NCI-H510A treated with DMSO at 0.1 percent for 48 hours (cell line): ENCODE measurements at regions not wholly inside any gene's neighbourhood (a gene's known extent, or its start where the extent isn't known, plus 50 kb on each side); places are given as distances from the start of the nearest gene placed in this dataset.
"Not testable (repeated sequence)": the region's sequence is repeated elsewhere in the genome, so short reads cannot be mapped to it uniquely, and the experiment has no call there.

Experiments
- DNase-seq: peaks from one replicate; lab custom pipeline; 2025; lab: John Stamatoyannopoulos, UW

DNA sequence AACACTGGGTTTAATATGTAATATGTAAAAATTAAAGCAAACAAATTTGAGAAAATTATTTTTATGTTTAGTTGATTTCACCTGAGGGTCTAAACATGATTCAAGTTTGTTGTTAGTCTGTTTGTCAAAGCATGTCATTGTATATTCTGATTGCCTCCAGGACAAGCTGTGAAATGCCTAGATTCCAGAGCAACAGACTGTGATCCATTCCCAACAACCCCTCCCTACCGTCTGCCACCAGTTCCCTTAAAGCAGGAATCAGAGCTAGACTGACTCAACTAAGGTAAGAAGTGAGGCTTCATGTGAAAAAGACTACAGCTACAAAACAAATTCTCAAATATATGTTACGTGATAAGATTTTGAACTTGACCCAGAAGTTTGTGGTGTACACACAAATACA lies 304.2 kb downstream of the RAB38 start:
- no peak for DNase-seq

DNA sequence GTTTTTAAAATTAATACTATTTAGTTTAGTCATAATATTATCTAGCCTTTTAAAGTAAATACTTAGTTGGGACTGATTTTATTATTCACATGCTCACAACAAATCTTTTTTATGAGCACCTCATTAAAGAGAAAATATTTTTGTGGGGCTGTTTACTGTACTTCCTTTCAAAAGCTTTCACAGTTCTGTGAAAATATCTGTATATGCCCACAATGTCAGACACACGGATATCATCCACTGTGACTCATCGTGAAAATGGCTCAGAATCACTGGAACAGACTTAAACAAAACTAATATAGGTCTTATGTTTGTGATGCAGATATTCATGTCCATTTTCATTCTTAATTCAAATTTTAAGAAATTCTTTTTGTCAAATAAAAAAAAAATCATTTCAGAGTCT lies 305.2 kb downstream of the RAB38 start:
- no peak for DNase-seq

DNA sequence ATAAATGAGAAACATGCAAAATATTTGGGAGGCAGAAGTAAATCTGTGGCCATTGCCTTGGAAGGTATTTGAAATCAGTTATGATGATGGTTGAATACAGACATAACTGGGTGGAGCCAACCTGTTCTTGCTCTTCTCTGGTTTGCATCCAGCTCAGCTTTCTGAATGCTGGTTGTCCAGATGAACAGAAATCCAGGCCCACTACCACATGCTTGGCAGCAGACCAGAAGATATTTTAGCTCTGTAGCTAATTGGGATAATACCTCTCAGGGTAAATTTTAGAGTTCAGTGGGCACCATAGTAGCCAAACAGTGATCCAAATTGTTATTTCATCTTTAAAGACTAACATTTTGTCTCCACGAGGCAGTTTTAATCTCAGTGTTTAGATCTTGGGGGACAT lies 308.3 kb downstream of the RAB38 start:
- no peak for DNase-seq

DNA sequence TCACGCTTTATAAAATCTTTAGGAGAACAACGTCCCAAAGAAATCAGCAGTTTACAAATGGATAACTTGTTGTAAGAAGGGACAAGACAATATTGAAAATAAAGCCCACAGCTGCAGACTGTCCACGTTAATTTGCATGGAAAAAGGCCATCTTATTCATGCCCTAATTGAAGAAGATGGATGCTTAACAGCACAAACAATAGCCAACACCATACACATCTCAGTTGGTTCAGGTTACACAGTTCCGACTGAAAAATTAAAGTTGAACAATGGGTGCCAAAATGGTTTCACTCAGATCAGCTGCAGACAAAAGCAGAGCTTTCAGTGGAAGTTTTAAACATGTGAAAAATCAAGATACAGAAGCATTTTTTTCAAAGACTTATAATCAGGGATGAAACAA lies 314.2 kb downstream of the RAB38 start:
- DNase-seq: no peak

DNA sequence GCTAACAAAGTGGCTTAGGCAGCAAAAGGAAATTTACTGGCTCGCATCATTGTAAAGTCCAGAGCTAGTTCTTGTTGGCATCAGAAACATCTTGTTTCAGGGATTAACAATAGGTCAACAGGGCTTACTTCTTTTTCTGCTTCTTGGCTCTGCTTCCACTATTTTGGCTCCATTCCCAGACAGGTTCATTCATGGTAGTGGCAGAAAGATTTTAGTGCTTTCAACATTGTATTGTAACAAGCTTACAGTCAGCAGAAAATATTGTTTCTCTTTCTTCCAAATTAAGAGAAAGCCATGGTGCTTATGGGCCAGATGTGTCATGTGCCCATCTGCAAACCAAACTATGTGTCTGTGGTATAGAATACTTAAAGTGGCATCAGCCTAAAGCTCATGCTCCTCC lies 315.6 kb downstream of the RAB38 start:
- no peak for DNase-seq

DNA sequence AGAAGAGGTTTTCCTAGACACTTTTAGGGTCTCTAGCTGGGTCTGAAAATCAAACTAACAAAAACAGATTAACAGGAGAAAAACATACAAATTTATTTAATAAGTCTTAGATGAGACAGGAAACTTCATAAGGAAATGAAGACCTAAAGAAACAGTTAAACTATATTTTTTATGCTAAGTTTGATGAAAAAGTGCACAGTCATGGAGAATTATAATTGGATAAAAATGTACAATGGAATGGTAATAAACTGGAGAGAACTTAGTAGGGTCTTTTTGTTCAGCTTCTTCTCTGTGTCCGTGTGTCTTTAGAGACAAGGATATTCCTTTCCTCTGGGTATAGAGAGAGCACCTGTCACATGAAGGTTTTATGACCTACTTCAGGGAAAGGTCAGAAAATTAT lies 323.4 kb downstream of the RAB38 start:
- no peak for DNase-seq

DNA sequence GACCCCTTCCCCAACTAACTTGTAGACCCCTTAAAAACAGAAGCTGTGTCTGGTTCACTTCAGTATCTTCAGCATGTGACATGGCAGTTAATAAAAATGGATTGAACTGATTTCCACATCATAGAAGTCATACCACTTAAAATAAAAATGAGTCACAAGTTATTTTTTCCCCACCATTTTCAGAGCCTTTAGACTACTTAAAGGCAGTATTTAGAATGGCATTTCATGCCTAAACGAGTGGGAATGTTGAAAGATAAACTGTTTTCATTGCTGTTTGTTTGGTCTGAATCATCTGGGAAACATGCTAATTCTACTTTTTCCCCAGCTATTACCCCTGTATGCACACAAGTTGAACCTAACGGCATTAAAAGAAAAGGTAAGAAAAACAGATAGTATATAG lies 324.0 kb downstream of the RAB38 start:
- DNase-seq: no peak

DNA sequence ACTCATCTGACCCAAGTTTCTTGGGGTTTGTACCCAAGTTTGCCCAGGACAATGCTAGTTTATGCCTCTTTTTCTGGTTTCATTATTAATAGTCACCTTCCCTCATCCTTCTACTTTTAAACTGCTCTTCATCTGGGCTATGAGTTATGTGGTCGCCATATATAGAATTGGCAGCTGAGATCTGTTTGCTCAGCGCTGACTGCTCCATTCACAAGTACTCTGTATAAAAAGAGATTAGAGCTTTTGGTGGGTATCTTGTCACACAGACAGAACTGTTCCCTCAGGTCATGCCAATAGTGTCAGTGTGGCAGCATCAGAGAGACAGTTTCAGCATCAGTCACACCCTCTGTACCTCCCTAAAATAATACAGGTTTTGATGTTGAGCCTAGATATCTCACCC lies 326.0 kb downstream of the RAB38 start:
- DNase-seq: no peak

DNA sequence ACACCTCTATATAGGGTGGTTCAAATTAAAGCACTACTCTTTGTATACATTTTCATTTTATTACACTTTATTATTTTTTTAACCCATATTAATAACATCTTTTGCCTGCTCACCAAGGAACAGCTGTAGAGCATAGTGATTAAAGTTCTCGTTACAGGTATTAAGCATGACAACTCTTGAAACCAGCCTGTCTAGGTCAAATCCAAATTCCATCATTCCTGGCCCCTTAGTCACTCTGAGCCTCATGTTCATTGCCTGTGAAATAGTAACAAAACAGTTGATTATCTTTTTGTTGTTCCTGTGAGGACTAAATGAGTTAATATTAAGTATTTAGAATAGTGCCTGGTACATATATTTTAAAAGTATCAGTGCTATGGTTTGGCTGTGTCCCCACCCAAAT lies 334.5 kb downstream of the RAB38 start:
- DNase-seq: no peak

DNA sequence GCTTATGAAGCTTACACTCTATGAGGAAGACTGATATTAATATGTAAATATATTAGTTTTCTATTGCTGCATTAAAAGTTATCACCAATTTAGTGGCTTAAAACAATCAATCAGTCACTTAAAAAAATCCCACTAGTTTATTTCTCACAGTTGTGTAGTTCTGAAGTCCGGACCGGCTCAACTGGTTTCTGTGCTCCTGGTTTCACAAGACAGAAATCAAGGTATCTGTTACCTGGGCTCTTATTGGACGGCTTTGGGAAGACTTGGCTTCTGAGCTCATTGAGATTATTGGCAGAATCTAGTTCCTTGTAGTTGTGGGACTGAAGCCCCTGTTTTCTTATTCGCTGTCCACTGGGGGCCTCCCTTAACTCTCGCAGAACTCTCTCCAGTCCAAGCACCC lies 343.0 kb downstream of the RAB38 start:
- no peak for DNase-seq

DNA sequence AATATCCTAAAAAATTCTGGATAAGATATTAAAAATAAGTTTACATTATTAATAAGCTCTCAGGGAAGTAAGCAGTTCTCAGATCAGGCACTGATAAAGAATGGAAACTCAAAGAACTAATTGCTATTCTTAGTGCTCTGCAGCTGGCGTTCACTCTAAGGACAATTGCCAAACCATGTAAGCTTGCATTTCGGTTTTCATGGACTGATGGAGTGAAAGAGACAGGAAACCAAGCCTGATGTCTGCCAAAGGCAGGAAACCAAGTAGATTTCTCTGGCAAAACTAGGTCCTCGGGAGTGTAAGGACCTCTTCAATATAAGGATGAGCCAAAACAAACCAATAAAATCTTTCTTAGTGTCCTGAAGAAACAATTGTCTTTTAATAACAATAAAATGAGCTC lies 355.2 kb downstream of the RAB38 start:
- no peak for DNase-seq

DNA sequence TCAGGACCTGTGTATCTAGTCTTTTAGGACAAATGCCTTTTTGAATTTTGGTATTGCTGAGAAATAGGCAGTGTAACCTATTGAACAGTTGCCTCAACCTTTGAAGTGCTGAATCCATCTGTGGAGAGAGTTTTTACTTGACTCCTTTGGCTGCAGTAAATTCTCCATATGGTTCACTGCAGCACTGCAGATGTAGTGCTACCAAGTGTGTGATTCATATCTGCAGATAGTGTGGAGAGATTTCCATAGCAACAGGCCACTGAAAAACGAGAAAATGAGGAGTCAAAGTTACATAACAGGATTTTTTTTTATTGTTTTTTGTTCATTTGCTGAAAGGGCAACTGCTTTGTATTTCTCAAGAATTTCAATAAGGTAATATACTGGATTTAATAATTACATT lies 356.1 kb downstream of the RAB38 start:
- no peak for DNase-seq

DNA sequence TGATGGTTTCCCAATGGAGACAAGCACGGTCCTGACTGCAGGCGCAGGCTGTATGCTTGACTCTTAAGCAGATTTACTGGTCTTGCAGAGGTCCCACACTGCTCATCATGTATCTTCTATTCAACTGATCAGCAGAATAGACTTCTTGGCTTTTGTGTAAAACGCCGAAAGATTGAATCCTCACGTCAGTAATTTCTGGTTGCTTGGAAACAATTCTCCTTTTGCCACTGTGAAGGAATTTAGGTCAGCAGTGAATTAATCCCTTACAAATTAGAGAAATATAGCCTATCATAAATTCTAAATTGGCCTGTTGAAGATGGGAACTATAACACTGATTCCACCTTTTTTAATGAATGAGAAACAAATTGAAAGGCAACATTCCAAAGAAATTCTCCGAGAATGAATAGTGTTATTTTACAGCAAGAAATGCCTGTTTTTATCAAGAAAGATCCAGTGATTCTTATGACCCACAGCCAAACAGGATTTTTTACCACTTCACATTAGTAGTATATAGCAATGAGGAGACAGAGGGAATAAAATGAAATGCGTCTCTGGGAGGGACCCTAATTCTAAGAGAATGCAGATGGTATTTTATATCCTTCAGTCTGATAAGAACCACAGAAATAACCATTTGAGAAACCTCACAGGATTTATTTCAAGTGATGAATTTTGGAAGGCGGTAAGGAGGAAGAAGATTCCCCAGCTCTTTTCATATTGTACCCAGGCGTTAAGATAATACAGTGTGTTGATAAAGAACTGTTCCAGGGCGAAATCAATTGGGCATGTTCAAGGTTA lies 362.5 kb downstream of the RAB38 start:
- DNase-seq: no peak

DNA sequence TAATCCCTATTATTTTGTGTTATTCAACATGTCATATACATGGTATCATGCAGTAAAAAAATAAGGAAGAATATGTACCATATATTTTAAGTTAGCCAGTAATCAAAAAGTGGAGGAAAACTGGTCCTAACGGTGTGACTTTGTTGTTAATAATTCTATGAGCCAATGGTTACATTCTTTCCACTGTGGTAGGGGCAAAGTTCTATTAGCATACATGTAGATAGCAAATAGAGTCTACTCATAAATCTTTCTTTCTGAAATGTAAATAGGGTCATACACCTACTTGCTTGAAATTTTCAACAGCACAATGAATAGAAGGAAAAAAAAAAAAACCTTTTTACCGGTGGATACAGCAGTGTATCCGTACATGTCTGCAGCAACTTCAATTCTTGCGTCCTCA lies 364.8 kb downstream of the RAB38 start:
- DNase-seq: no peak

DNA sequence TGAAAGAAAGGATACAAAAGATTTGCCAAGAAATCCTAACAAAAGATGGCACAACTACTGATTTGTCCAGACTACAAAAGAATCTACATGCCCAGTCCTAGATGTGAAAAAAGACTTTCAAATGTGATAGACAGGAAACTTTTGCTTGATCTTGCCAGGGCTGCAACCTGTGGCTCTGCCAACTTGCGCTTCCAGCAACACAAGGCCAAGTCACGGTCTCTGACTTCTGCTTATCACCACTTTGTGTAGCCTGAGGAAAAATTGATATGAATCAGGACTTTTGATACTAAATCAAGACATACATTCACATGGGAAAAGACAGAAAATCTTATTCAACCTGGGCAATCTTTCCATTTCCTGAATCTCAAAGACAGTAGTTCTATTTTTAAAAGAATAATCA lies 366.0 kb downstream of the RAB38 start:
- no peak for DNase-seq

DNA sequence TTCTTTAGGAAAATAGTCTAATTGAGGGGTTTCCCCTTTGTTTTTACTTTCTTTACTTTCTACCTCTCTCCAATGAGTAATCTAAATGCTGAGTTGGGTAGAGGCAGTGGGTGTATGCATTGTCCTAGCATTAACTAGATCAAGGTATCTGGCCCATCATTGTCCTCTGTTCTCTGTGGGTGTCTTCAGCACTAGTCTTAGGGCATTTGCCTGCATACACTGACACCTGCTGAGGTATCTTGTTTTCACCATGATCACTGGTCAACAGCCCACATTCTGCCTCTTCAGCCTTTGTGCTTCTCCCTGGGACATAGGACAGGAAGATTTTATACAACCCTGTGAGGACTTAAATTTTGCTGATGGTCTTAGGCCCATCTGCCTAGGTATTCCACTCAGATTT lies 371.1 kb downstream of the RAB38 start:
- DNase-seq: no peak

DNA sequence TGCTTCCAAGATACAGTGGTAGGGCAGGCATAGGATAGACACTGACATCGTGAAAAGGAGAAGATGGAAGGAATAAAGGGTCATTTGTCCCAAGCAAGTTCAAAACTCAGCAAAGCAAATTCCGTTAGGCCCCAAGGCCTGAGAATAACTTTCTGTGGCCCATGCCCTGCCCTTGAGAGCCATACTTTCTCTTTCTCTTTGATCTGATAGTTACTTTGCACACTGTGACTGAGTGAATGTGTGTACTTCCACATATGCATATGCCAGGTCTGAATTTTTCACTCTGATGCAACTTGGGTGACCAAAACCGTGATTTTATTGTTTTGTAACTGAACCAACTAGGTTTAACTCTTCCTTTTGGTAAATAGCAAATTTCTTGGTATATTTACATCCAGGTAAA lies 371.5 kb downstream of the RAB38 start:
- DNase-seq: no peak

DNA sequence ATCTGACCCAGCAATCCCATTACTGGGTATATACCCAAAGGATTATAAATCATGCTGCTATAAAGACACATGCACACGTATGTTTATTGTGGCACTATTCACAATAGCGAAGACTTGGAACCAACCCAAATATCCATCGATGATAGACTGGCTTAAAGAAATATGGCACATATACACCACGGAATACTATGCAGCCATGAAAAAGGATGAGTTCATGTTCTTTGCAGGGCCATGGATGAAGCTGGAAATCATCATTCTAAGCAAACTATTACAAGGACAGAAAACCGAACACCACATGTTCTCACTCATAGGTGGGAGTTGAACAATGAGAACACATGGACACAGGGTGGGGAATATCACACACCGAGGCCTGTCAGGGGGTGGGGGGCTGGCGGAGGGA lies 390.4 kb downstream of the RAB38 start:
- not testable (repeated sequence) for DNase-seq

DNA sequence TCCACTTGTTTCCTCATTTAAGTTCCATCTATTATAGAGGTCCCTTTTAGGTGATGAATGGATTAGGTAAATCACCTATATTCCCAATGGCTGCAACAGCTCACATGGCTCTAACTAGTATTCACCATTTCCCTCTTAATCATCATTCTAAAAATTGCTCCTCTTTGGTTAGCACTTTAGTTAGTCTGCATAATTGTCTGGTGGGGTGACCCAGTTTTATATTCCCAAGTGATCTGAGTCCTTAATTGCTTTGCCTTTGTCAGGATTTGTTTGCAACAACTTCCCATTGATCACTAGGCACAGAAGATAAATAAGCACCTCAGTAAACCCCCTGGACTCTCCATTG lies 395.2 kb downstream of the RAB38 start:
- no peak for DNase-seq

DNA sequence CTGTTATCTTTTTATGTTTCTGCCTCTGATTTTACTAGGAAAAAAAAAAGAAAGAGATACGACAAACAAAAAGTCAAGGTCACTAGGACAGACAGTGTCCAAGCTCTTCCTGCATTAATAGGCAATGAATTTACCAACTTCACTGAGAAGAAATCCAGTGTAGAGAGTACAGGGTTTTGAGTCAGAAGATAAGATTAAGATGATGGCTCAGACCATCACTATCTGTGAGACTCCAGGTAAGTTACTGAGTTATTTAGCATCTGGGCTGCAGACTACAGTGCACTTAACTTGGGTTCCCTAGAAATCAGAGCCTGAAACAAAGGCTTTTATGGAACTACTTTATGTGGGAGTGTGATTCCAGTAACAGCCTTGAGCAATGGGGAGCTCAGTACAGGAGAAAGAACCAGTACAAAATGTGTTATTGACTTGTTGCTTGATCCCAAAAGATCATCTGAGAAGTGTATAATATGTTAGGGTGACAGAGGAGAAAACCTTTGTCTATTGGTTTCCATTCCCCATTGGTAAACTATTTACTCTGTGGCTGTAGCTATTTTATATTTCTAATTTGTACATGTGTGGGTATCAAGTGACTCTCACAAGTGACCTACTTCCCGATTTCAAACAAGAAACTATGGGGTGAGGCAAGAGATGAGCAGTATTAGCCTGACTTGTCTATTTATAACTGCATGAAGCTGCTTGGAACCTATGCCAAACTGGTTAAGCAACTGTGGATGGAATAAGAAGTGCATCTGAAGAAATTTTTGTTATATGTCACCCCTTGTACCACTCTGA lies 395.8 kb downstream of the RAB38 start:
- DNase-seq: no peak

DNA sequence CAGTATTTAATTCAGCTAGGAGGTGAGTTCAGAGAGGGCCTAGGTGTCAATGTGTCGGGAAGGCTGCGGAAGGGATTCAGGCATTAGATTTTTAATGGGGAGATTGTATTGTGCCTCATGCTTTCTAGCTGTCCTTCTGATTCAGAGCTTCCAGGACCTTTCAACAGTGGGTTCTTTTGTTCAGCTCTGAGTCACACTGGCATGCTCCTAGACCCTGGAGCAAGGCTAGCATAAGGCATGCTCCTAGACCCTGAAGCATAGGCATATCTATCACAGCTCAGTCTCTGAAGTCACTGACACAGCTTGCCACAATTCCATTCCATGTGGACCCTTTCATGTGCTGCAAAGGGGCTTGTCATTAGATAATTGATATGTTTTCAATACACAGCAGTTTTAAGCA lies 396.9 kb downstream of the RAB38 start:
- DNase-seq: no peak

DNA sequence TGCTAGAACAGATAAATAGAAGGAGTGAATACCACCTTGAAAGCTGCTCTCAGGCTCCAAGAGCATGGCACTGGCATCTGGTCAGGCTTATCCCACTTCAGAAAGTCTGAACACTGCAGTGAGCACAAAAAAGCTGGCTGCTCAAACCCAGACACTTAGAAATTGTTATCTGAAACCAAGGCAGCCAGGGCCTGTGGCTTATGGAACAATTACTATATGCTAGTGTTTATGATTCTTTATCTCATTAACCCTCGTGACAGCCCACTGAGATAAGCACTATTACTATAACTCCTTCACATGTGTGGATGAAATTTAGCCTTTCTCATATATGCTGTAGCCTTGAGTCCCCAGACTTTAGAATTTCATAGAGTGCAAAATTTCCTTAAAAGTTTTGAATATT lies 400.2 kb downstream of the RAB38 start:
- DNase-seq: no peak

DNA sequence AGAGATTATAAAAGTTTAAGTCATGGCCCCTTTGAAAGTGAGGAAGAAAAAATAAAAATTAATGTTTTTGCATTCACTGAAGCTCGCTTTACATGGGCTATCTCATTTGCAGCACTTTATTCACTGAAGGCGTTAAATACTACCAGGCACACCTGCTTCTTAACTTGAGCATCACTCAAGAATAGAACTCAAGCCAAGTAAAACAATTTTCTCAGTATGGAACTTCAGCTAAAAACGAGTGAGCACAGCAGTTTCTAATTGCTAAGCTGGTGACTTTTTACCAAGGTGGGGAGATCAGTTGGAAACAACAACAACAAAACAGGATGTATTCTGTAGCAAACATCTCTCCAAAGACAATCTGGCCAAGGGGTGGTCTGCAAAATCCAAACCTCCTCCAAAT lies 405.6 kb downstream of the RAB38 start:
- DNase-seq: no peak

DNA sequence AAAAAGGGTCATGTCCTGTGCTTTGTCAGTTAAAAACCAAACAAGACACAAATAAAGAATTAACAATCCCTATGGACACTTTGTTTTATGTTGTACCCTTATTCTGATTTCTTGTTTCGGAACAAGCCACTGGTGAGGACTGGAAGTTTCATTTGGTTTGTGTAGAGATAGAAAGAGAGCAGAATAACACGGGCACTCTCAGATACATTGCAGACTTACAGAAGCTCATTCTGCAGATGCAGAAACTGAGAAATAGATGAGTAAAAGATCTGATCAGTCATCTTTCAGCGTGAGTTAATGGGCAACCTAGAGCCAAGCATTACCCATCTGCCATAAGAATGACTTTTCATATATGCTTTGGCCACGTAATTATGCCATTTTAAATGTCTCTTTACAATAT lies 407.6 kb downstream of the RAB38 start:
- no peak for DNase-seq
